HCT116 (cell line): ENCODE measurements at regions not wholly inside any gene's neighbourhood (a gene's known extent, or its start where the extent isn't known, plus 50 kb on each side); places are given as distances from the start of the nearest gene placed in this dataset.

Experiments used
- ATAC-seq: fragments of 200-7000 bp; cut with Tn5 transposase; 2 replicates; pipeline ENCODE4 v1.9.1; 2020; ENCODE audit warnings: mild to moderate bottlenecking, moderate library complexity
- BruUV-seq: library from RNA; stranded (reverse); fragments of 400-500 nt; replicated peaks from 2 replicates; lab custom pipeline; 2021; lab: Mats Ljungman, UMichigan
- CTCF ChIA-PET: fragments of 300-600 bp; sonication (Branson Sonifier 250); formaldehyde crosslinking; loops from one replicate; lab custom pipeline; 2021; ENCODE audit warnings: antibody characterized with exemption; lab: Charles Lee
- POLR2A ChIA-PET: fragments of 300-600, 350-600 bp; sonication (Branson Sonifier 250); formaldehyde crosslinking; loops from one replicate; lab custom pipeline; 2021; ENCODE audit warnings: antibody characterized with exemption; lab: Charles Lee
- RAD21 ChIA-PET, 2 experiments: fragments of 300-600 bp; sonication (Branson Sonifier 250); formaldehyde crosslinking; loops; one replicate each; lab custom pipeline; 2023; ENCODE audit warnings: low total read pairs in 2 of 2; ENCODE audit not compliant: uncharacterized antibody in 2 of 2, unreplicated experiment in 2 of 2, low non-redundant PET in 1 of 2; lab: Charles Lee
- DNase-seq: peaks from one replicate; pipeline ENCODE4 v3.0.0-alpha.2; 2010; ENCODE audit warnings: low read depth, low spot score
- H2AFZ ChIP-seq: fragments of 200-600 bp; shearing (Covaris generic), sonication (generic); 2 replicates; pipeline ENCODE4 v1.6.1; 2017; ENCODE audit warnings: low read depth, mixed run types, mixed read lengths, antibody characterized with exemption, low read length; ENCODE audit not compliant: poor library complexity, severe bottlenecking
- H3K27ac ChIP-seq: 2 replicates; pipeline ENCODE4 v1.5.1; 2012; ENCODE audit warnings: low read depth, low read length
- H3K27me3 ChIP-seq: fragments of 200-600 bp; sonication (generic); 2 replicates; pipeline ENCODE4 v1.6.1; 2016; ENCODE audit warnings: mixed run types, low read length, mixed read lengths; ENCODE audit not compliant: insufficient read depth
- H3K36me3 ChIP-seq, 2 experiments: fragments of 200-500 bp in 1 of 2; fragments of 200-600 bp in 1 of 2; sonication (Bioruptor generic) in 1 of 2; sonication (generic) in 1 of 2; 2 replicates each; pipeline versions ENCODE4 v1.5.1 to v1.6.1; 2014 to 2016; ENCODE audit warnings: low read length in 2 of 2, inconsistent platforms in 1 of 2, mixed read lengths in 1 of 2, mixed run types in 1 of 2; ENCODE audit not compliant: insufficient read depth in 2 of 2, control insufficient read depth in 1 of 2
- H3K4me1 ChIP-seq, 2 experiments: fragments of 200-600 bp in 1 of 2; sonication (generic) in 1 of 2; 2 replicates each; pipeline versions ENCODE4 v1.5.1 to v1.6.1; 2012 to 2017; ENCODE audit warnings: low read length in 2 of 2, inconsistent platforms in 1 of 2, mild to moderate bottlenecking in 1 of 2, mixed read lengths in 1 of 2, mixed run types in 1 of 2, moderate library complexity in 1 of 2; ENCODE audit not compliant: insufficient read depth in 2 of 2, control insufficient read depth in 1 of 2
- H3K4me2 ChIP-seq: fragments of 200-600 bp; sonication (generic); 2 replicates; pipeline ENCODE4 v1.6.1; 2017; ENCODE audit warnings: mixed run types, low read length, mixed read lengths
- H3K4me3 ChIP-seq, 2 experiments: fragments of 200-600 bp in 1 of 2; sonication (generic) in 1 of 2; replicated peaks in 1 of 2; 2 replicates each; pipeline ENCODE4 v1.5.1; 2011 to 2016; ENCODE audit warnings: low read length in 2 of 2, control low read depth in 1 of 2, low read depth in 1 of 2, mild to moderate bottlenecking in 1 of 2, mixed read lengths in 1 of 2, mixed run types in 1 of 2
- H3K79me2 ChIP-seq: fragments of 200-600 bp; sonication (generic); 2 replicates; pipeline ENCODE4 v1.6.1; 2017; ENCODE audit warnings: mild to moderate bottlenecking, mixed run types, low read length, moderate library complexity, mixed read lengths; ENCODE audit not compliant: insufficient read depth
- H3K9ac ChIP-seq: fragments of 200-600 bp; sonication (generic); 2 replicates; pipeline ENCODE4 v1.6.1; 2016; ENCODE audit warnings: low read length, mixed read lengths
- H3K9me2 ChIP-seq: fragments of 200-600 bp; sonication (generic), shearing (Covaris generic); 2 replicates; pipeline ENCODE4 v1.6.1; 2017; ENCODE audit warnings: mixed run types, mild to moderate bottlenecking, moderate library complexity; ENCODE audit not compliant: insufficient read depth
- H3K9me3 ChIP-seq, 2 experiments: fragments of 200-500 bp in 1 of 2; fragments of 200-600 bp in 1 of 2; sonication (Bioruptor generic) in 1 of 2; sonication (generic) in 1 of 2; 2 replicates each; pipeline ENCODE4 v1.6.1; 2014 to 2017; ENCODE audit warnings: low read length in 2 of 2, mixed read lengths in 2 of 2, inconsistent platforms in 1 of 2, low read depth in 1 of 2, mild to moderate bottlenecking in 1 of 2, mixed run types in 1 of 2, moderate library complexity in 1 of 2; ENCODE audit not compliant: control insufficient read depth in 1 of 2, insufficient read depth in 1 of 2
- H4K20me1 ChIP-seq: fragments of 200-600 bp; sonication (generic), shearing (Covaris generic); 2 replicates; pipeline ENCODE4 v1.6.1; 2017; ENCODE audit warnings: mixed run types, mild to moderate bottlenecking, moderate library complexity; ENCODE audit not compliant: insufficient read depth
- CBX3 ChIP-seq: IDR thresholded peaks from 2 replicates; pipeline ENCODE4 v1.6.1; 2012; ENCODE audit warnings: low read depth
- EGR1 ChIP-seq: IDR thresholded peaks from 2 replicates; pipeline ENCODE4 v1.6.1; 2012; ENCODE audit warnings: low read depth
- ELF1 ChIP-seq: IDR thresholded peaks from 2 replicates; pipeline ENCODE4 v1.6.1; 2012; ENCODE audit warnings: low read depth, borderline replicate concordance
- EZH2phosphoT487 ChIP-seq: fragments of 200-600 bp; IDR thresholded peaks from 2 replicates; pipeline ENCODE4 v1.6.1; 2018; ENCODE audit warnings: antibody characterized with exemption, borderline replicate concordance
- FOSL1 ChIP-seq: IDR thresholded peaks from 2 replicates; pipeline ENCODE4 v1.6.1; 2012; ENCODE audit warnings: low read depth
- intact Hi-C: fragments of 100-400 bp; cut with micrococcal nuclease; formaldehyde crosslinking; loops from 2 replicates; pipeline ENCODE4 v1.10.0; 2022
- TF ChIP-seq, protein P1 (sequence below): IDR thresholded peaks from 2 replicates; pipeline ENCODE4 v1.6.1; 2012
- TF ChIP-seq, protein P2 (sequence below): IDR thresholded peaks from 2 replicates; pipeline ENCODE4 v1.6.1; 2011; ENCODE audit warnings: mild to moderate bottlenecking, low read length, moderate library complexity; ENCODE audit not compliant: insufficient replicate concordance; ENCODE audit errors: extremely low read depth
- TF ChIP-seq, protein P3 (sequence below): IDR thresholded peaks from 2 replicates; pipeline ENCODE4 v1.6.1; 2012; ENCODE audit warnings: low read depth
- TF ChIP-seq, protein P4 (sequence below), 3 experiments: fragments of 200-600 bp in 1 of 3; sonication (generic) in 1 of 3; IDR thresholded peaks in 2 of 3; conservative IDR thresholded peaks in 1 of 3; 2 replicates each; pipeline ENCODE4 v1.5.1; 2012 to 2017; ENCODE audit warnings: low read depth in 2 of 3, low read length in 2 of 3, antibody characterized with exemption in 1 of 3, borderline replicate concordance in 1 of 3, control low read depth in 1 of 3, mild to moderate bottlenecking in 1 of 3, mixed read lengths in 1 of 3, mixed run types in 1 of 3, moderate library complexity in 1 of 3; ENCODE audit not compliant: insufficient read depth in 1 of 3

DNA sequence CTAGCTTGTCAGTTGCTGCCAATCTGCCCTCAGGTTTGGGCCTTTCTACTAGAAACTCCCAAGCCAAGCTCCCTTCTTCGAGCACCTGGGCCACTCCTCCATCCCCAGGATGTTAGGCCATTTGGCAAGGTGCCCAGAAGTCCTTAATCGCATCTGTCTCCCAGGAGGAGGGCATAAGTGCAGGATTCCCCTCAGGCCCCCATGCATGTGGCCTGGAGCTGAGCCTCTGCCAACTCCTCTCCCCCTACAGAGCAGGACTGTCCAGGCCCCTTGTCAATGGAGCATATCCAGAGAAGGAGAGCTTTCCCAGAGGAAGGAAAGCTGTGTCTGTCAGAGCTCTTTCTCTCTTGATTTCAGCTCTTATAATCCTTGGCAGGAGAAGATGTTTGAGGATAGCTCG, 182.6 kb upstream of the ROPN1 start:
- ATAC-seq (no peak), DNase-seq (no peak)
- Histone ChIP-seq H3K9me3 (no peaks in the 10 kb centered on the region), H3K9me2 (no peaks in the 10 kb centered on the region), H3K36me3 (no peaks in the 10 kb centered on the region), H2AFZ (no peak overlapping the region), H3K79me2 (no peaks in the 10 kb centered on the region), H3K4me2 (no peak overlapping the region), H3K4me3 (no peak overlapping the region), H3K27me3 (peaks cover 18% of the 10 kb centered on the region), H4K20me1 (no peaks in the 10 kb centered on the region), H3K9ac (no peak overlapping the region), H3K27ac (no peak overlapping the region), H3K4me1 (no peaks in the 10 kb centered on the region)
- ChIA-PET RAD21 (no interaction called here), CTCF (no interaction called here), POLR2A (no interaction called here)
- intact Hi-C loops: no loop called here
- no TSS peak for BruUV-seq
- TF ChIP-seq, protein P1, sequence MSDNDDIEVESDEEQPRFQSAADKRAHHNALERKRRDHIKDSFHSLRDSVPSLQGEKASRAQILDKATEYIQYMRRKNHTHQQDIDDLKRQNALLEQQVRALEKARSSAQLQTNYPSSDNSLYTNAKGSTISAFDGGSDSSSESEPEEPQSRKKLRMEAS: no peak
- TF ChIP-seq CBX3: no peak
- no peak for TF ChIP-seq EGR1
- TF ChIP-seq, protein P2, sequence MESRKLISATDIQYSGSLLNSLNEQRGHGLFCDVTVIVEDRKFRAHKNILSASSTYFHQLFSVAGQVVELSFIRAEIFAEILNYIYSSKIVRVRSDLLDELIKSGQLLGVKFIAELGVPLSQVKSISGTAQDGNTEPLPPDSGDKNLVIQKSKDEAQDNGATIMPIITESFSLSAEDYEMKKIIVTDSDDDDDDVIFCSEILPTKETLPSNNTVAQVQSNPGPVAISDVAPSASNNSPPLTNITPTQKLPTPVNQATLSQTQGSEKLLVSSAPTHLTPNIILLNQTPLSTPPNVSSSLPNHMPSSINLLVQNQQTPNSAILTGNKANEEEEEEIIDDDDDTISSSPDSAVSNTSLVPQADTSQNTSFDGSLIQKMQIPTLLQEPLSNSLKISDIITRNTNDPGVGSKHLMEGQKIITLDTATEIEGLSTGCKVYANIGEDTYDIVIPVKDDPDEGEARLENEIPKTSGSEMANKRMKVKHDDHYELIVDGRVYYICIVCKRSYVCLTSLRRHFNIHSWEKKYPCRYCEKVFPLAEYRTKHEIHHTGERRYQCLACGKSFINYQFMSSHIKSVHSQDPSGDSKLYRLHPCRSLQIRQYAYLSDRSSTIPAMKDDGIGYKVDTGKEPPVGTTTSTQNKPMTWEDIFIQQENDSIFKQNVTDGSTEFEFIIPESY: no peak
- TF ChIP-seq ELF1: no peak
- TF ChIP-seq, protein P3, sequence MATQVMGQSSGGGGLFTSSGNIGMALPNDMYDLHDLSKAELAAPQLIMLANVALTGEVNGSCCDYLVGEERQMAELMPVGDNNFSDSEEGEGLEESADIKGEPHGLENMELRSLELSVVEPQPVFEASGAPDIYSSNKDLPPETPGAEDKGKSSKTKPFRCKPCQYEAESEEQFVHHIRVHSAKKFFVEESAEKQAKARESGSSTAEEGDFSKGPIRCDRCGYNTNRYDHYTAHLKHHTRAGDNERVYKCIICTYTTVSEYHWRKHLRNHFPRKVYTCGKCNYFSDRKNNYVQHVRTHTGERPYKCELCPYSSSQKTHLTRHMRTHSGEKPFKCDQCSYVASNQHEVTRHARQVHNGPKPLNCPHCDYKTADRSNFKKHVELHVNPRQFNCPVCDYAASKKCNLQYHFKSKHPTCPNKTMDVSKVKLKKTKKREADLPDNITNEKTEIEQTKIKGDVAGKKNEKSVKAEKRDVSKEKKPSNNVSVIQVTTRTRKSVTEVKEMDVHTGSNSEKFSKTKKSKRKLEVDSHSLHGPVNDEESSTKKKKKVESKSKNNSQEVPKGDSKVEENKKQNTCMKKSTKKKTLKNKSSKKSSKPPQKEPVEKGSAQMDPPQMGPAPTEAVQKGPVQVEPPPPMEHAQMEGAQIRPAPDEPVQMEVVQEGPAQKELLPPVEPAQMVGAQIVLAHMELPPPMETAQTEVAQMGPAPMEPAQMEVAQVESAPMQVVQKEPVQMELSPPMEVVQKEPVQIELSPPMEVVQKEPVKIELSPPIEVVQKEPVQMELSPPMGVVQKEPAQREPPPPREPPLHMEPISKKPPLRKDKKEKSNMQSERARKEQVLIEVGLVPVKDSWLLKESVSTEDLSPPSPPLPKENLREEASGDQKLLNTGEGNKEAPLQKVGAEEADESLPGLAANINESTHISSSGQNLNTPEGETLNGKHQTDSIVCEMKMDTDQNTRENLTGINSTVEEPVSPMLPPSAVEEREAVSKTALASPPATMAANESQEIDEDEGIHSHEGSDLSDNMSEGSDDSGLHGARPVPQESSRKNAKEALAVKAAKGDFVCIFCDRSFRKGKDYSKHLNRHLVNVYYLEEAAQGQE: no peak
- no peak for TF ChIP-seq FOSL1
- TF ChIP-seq, protein P4, sequence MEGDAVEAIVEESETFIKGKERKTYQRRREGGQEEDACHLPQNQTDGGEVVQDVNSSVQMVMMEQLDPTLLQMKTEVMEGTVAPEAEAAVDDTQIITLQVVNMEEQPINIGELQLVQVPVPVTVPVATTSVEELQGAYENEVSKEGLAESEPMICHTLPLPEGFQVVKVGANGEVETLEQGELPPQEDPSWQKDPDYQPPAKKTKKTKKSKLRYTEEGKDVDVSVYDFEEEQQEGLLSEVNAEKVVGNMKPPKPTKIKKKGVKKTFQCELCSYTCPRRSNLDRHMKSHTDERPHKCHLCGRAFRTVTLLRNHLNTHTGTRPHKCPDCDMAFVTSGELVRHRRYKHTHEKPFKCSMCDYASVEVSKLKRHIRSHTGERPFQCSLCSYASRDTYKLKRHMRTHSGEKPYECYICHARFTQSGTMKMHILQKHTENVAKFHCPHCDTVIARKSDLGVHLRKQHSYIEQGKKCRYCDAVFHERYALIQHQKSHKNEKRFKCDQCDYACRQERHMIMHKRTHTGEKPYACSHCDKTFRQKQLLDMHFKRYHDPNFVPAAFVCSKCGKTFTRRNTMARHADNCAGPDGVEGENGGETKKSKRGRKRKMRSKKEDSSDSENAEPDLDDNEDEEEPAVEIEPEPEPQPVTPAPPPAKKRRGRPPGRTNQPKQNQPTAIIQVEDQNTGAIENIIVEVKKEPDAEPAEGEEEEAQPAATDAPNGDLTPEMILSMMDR (IDR thresholded peaks at IDR 0.05 in 2 of 3, conservative IDR thresholded peaks at IDR 0.05 in 1 of 3; ENCODE audit: borderline replicate concordance in 1 of 3, insufficient read depth in 1 of 3, low read depth in 2 of 3, low read length in 2 of 3): no peak
- no peak for TF ChIP-seq EZH2phosphoT487
